ENCODE measurements at regions not wholly inside any gene's neighbourhood (a gene's known extent, or its start where the extent isn't known, plus 50 kb on each side); places are given as distances from the start of the nearest gene placed in this dataset.

- Histone ChIP-seq H3K27ac (ENCODE audit: low read length) (no peak overlapping the region), H3K4me3 (ENCODE audit: low read length) (no peak overlapping the region), H3F3A (ENCODE audit: insufficient read depth, low read length, poor library complexity, severe bottlenecking) (no peaks in the 10 kb centered on the region), H2AFZ (ENCODE audit: low read depth, low read length) (no peak overlapping the region), H3K9ac (ENCODE audit: low read length) (no peak overlapping the region), H4K20me1 (ENCODE audit: insufficient read depth) (no peaks in the 10 kb centered on the region), H3K36me3 (ENCODE audit: insufficient read depth, low read length) (no peaks in the 10 kb centered on the region), H3K9me2 (ENCODE audit: insufficient read depth, low read length) (no peaks in the 10 kb centered on the region), H3K9me3 (ENCODE audit: low read length) (no peaks in the 10 kb centered on the region), H3K27me3 (ENCODE audit: insufficient read depth, low read depth, low read length) (no peaks in the 10 kb centered on the region), H3K79me2 (replicated peaks; ENCODE audit: insufficient read depth, low read length) (no peaks in the 10 kb centered on the region), H3K4me2 (ENCODE audit: low read length) (no peak overlapping the region)
- no peak for TF ChIP-seq SMC3 (conservative IDR thresholded peaks at IDR 0.05; ENCODE audit: poor library complexity)
- no peak for TF ChIP-seq EP300 (conservative IDR thresholded peaks at IDR 0.05; ENCODE audit: poor library complexity, severe bottlenecking)
These were observed 151.6 kb upstream of the MYRIP start for GRCh38 chr3:39657775-39658174.

GRCh38 chr3:39664931-39665330 lies 144.5 kb upstream of the MYRIP start:
- no peak overlapping the region for H3K9ac ChIP-seq (ENCODE audit: low read length)
- H3K9me3 ChIP-seq (ENCODE audit: low read length), result no peaks in the 10 kb centered on the region
- TF ChIP-seq CTCF (IDR thresholded peaks at IDR 0.05; ENCODE audit: poor library complexity, severe bottlenecking), result no peak
- no peak for TF ChIP-seq RAD21 (conservative IDR thresholded peaks at IDR 0.05)
- no peak for TF ChIP-seq EP300 (conservative IDR thresholded peaks at IDR 0.05; ENCODE audit: poor library complexity, severe bottlenecking)
- TF ChIP-seq SMC3 (conservative IDR thresholded peaks at IDR 0.05; ENCODE audit: poor library complexity), result no peak
- TF ChIP-seq EZH2 (IDR thresholded peaks at IDR 0.05; ENCODE audit: borderline replicate concordance, insufficient read depth, low read length, poor library complexity, severe bottlenecking), result no peak
- no peak for TF ChIP-seq POLR2AphosphoS5 (IDR thresholded peaks at IDR 0.05)
- TF ChIP-seq TAF1 (IDR thresholded peaks at IDR 0.05; ENCODE audit: low read depth), result no peak
- TF ChIP-seq REST (IDR thresholded peaks at IDR 0.05; ENCODE audit: borderline replicate concordance), result no peak
- H3K27ac ChIP-seq (ENCODE audit: low read length), result no peak overlapping the region
- no peak overlapping the region for H3K4me3 ChIP-seq (ENCODE audit: low read length)
- H3K36me3 ChIP-seq (ENCODE audit: insufficient read depth, low read length), result no peaks in the 10 kb centered on the region
- no peaks in the 10 kb centered on the region for H3K9me2 ChIP-seq (ENCODE audit: insufficient read depth, low read length)
- H3F3A ChIP-seq (ENCODE audit: insufficient read depth, low read length, poor library complexity, severe bottlenecking), result no peaks in the 10 kb centered on the region
- no peaks in the 10 kb centered on the region for H3K79me2 ChIP-seq (replicated peaks; ENCODE audit: insufficient read depth, low read length)
- H3K4me2 ChIP-seq (ENCODE audit: low read length), result no peak overlapping the region
- no peaks in the 10 kb centered on the region for H4K20me1 ChIP-seq (ENCODE audit: insufficient read depth)
- H3K27me3 ChIP-seq (ENCODE audit: insufficient read depth, low read depth, low read length), result no peaks in the 10 kb centered on the region
- H2AFZ ChIP-seq (ENCODE audit: low read depth, low read length), result no peak overlapping the region

GRCh38 chr3:39665441-39665840 lies 144.0 kb upstream of the MYRIP start:
- Histone ChIP-seq H3K36me3 (ENCODE audit: insufficient read depth, low read length) (no peaks in the 10 kb centered on the region), H3K79me2 (replicated peaks; ENCODE audit: insufficient read depth, low read length) (no peaks in the 10 kb centered on the region), H2AFZ (ENCODE audit: low read depth, low read length) (no peak overlapping the region), H3K9me3 (ENCODE audit: low read length) (no peaks in the 10 kb centered on the region), H3K27me3 (ENCODE audit: insufficient read depth, low read depth, low read length) (no peaks in the 10 kb centered on the region), H4K20me1 (ENCODE audit: insufficient read depth) (no peaks in the 10 kb centered on the region), H3K27ac (ENCODE audit: low read length) (no peak overlapping the region), H3F3A (ENCODE audit: insufficient read depth, low read length, poor library complexity, severe bottlenecking) (no peaks in the 10 kb centered on the region), H3K4me3 (ENCODE audit: low read length) (no peak overlapping the region), H3K9me2 (ENCODE audit: insufficient read depth, low read length) (no peaks in the 10 kb centered on the region), H3K9ac (ENCODE audit: low read length) (no peak overlapping the region), H3K4me2 (ENCODE audit: low read length) (no peak overlapping the region)
- no peak for TF ChIP-seq EP300 (conservative IDR thresholded peaks at IDR 0.05; ENCODE audit: poor library complexity, severe bottlenecking)
- TF ChIP-seq MXI1 (conservative IDR thresholded peaks at IDR 0.05; ENCODE audit: poor library complexity, severe bottlenecking), result no peak
- TF ChIP-seq POLR2AphosphoS5 (IDR thresholded peaks at IDR 0.05), result no peak
- no peak for TF ChIP-seq SMC3 (conservative IDR thresholded peaks at IDR 0.05; ENCODE audit: poor library complexity)
- TF ChIP-seq EZH2 (IDR thresholded peaks at IDR 0.05; ENCODE audit: borderline replicate concordance, insufficient read depth, low read length, poor library complexity, severe bottlenecking), result no peak
- TF ChIP-seq TAF1 (IDR thresholded peaks at IDR 0.05; ENCODE audit: low read depth), result no peak
- TF ChIP-seq CTCF (IDR thresholded peaks at IDR 0.05; ENCODE audit: poor library complexity, severe bottlenecking), result no peak
- no peak for TF ChIP-seq REST (IDR thresholded peaks at IDR 0.05; ENCODE audit: borderline replicate concordance)
- TF ChIP-seq RAD21 (conservative IDR thresholded peaks at IDR 0.05), result no peak

All from neural cell (in vitro differentiated cells).